HPDE6-E6E7 (cell line): ENCODE measurements at regions not wholly inside any gene's neighbourhood (a gene's known extent, or its start where the extent isn't known, plus 50 kb on each side); places are given as distances from the start of the nearest gene placed in this dataset.

ENCODE experiments used
- DNase-seq: peaks from one replicate; pipeline ENCODE4 v3.0.0; 2011; ENCODE audit warnings: missing footprints; ENCODE audit errors: extremely low spot score

DNA sequence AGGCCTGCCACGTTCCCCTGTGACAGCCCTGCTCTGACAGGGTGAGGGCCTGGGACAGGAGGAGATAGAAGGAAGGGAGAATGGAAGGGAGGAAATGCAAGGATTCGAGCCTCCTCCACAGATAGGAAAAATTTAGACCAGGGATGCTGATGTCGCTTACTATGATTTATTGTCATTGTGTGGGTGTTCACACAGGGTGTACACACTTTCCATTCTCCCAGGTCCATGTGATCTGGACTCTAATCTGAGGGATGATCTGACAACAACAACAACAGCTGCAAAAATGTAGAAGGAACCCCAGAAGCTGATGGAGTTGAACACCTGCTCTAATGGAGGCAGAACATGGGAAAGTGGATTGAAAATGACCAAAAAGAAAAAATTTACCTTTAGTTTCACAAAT is 231.7 kb upstream of the TNP1 start:
- DNase-seq: no peak

DNA sequence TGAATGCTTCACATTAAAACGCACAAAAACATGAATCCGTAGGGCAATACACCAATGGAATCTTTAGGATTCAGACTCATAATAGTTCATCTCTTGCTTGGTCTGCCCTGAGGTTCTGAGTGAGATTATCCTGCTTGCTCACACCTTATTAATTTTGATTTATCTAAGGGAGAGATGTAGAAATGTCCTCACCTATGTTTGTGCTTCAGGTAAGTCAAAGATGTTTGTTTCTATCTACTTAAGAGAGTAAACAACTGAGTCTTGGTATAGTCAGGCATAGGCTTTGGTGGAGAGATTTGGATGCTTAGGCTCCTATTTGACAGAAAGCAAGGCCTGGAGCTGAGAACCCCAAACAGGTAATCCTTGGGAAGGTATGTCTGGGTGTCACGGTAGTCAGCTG is 231.0 kb upstream of the TNP1 start:
- no peak for DNase-seq

DNA sequence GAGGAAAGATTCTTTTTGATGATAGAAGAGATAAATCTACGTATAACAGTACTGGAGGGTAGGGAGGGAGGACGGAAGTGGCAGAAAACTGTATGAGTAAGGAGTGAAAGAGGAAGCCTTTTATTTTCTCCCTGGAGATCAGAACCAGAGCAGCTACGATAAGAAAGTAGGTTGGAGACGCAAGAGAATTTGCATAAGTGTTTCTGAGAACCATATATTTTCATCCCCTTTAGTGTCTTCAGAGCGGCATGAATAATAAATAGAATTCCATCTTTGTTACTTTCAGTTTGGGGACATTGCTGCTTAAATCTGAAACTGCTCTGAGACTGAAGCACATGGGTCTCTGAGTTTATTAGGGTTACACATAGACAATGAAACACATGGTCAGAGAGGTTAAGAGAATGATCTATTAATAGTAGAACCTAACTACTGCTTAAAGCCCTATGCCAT is 230.2 kb upstream of the TNP1 start:
- DNase-seq: no peak

DNA sequence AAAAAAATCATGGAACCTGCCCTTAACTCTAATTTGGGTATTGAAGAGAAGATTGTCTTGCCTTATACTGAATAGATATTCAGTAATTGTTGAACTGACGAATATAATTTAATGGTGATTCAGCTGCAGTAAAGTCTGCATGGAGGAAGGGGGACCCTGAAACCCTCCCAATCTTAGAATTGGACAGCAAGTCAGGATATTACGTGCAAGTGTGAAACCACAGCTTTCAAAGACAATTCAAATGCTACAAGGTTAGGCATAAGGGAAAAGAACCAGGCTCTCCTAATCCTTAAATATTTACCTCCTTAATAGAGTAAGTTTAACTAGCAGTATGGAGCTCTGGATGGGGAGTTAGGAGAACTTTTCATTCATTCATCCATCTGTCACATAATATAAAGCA is 226.9 kb upstream of the TNP1 start:
- DNase-seq: no peak

GRCh38 chr2:217086038-217086522 is 226.2 kb upstream of the TNP1 start:
- DNase-seq: no peak

DNA sequence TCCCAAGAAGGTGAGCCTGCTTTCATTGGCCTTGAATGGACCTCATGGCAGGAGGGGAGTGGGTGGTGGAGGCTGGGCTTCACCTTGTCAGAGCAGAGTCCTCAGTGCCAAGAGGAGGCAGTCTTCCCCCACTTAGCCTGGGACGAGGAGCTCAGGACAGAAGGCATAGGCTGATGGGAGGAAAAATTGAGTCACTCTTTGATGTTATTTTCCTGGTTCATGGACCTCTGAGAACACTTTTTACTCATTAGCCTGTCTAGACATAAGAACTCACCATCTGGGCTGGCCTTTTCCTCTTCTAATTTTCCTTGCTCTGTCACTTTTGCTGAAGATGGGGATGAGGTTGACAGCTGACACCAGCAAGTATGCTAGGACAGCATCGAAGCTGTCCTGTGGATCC is 225.7 kb upstream of the TNP1 start:
- no peak for DNase-seq

DNA sequence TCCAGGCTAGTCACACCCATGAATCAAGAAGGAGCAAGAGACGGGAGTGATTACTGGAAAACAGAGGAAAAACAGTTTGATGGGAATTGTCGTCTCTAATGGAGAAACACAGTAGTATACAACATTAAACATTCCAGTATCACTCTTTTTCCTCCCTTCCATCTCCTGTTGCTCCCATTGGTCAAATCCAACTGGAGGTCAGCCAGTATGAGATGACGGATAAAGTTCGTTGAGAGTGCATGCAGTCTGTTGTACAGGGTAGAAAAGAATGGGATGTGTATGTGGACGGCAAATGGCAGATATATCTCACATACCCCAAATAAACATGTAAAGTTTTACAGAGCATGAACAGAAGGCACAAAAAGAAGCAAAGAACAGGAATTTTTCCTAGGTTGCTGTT is 221.9 kb upstream of the TNP1 start:
- no peak for DNase-seq

DNA sequence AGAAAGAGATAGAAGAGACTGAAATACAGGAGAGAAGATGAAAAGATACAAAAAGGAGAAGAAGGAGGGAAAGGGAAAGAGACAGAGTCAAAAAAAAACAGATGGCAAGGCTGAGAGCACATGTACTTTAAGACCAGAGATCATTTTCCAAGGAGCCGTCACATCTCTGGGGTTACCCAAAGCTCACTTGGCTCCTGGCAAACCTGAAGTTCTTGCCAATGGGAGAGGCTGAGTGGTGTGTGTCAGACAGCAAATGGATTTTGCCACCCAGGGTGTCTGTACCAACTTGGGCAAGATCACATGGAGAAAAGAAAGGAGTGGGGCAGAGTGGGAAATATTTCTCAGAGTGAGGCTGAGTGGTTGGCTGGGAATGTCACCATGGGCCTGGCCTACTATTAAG is 219.3 kb upstream of the TNP1 start:
- no peak for DNase-seq

- no peak for DNase-seq
Measured at GRCh38 chr2:217077831-217078407, 218.1 kb upstream of the TNP1 start.

GRCh38 chr2:217076657-217077232 is 216.9 kb upstream of the TNP1 start:
- DNase-seq: no peak

DNA sequence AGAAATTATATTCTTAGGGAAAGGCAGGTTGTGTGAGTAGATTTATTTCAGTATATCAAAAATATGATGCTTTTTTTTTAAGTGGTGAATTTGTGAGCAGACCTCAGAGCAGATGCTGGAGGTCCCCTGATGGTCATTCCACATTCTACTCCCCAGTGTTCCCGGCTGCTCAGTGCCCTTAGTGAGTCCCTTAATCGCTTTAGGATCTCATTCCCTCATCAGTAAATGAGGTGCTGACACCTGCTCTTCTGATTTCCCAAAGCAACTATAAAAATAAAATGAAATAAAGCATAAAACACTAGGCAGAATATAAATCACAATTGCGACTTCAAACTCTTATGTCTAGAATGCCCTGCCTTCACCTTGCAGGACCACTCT is 216.2 kb upstream of the TNP1 start:
- no peak for DNase-seq

GRCh38 chr2:217075268-217076057 is 215.6 kb upstream of the TNP1 start:
- no peak for DNase-seq

DNA sequence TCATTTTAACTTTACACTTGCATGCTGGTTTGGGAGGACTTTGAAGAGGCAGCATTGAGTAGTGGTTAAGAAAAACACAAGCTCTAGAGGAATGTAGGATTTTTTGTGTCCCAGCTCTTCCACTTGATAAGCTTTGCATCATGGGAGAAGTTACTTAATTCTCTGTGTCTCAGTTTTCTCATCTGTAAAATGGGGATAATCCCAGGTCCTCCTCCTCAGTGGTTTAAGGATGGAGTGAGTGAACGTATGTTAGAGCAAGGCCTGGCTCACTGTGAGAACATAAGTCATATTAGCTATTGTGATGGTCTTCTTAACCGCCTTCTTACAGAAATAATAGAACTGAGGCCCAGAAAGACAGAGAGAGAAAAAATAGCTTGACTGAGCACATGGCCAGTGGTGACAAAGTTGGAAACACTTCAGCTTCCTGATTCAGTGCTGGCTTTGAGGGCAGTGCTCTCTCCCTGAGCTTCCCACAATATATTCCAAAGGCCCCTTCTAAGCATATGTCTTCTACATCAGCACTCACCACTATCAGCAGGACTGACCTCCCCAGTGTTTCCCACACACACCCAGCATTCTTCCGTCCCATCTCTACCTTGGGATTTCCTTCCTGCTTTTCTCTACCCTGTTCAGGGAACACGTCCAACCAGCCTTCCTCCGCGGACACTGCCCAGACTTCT is 214.9 kb upstream of the TNP1 start:
- DNase-seq: no peak

DNA sequence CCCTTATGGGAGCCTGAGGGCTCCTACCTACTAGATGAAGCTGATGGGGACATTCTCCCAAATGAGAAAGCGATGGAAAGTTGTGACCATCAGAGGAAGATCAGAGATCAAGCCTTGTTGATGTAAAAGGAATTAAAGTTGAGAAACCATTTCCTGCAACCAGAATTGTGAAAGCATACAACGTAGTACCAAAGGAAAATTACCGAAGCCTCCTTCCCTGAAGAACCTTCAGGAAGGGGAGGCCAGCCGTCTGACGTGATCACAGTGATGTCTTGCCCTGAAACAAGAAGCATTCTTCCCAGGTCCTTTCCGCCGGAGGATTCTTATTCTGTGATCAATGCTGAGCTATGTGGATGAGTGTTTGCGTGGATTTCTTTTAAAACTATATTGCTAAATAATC is 211.6 kb upstream of the TNP1 start:
- no peak for DNase-seq

GRCh38 chr2:217070611-217071010 is 210.7 kb upstream of the TNP1 start:
- no peak for DNase-seq

DNA sequence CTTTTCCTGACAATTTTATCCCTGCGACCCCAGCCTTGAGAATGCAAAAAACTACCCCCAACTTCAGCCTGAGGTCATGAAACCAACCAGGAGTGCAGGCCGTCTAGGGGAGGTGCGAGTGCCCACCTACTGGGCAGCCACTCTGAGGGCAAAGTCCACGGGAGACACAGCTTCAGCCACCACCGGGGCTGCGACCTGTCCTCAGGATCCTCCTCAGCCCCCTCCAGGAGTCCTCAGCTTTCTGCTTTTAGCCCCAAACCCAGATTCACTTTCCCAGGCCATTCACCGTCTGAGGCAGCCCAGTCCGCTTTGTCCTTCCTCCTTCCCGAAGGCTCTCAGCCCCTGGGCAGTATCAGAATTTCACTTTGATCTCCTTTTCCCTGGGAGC is 210.2 kb upstream of the TNP1 start:
- DNase-seq: no peak

DNA sequence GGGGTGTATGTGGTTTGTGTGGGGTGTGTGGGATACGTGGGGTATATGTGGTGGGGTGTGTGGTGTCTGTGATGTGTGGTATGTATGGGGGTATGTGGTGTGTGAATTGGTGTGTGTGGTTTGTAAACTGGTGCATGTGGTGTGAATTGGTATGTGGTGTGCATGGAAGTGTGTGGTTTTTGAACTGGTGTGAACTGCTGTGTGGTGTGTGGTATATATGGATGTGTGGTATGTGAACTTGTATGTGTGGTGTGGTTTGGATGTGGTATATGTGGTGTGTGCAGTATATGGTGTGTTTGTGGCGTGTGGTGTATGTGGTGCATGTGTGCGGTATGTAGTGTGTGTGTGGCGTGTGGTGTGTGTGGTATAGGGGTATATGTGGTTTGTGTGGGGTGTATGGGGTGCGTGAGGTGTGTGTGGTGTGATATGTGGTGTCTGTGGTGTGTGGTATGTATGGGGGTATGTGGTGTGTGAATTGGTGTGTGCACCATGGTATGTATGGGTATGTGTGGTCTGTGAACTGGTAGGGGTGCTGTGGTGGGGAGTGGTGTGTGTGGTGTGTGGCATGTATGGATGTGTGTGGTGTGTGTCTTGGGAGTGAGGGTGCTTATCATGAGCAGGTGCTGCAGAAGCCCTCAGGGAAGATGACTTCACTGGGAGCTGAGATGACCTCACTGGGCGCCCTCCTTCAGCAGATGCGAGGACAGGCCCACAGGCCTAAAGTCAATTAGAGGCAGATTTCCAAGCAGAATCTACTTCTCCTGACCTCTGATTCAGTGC is 209.6 kb upstream of the TNP1 start:
- DNase-seq: no peak

DNA sequence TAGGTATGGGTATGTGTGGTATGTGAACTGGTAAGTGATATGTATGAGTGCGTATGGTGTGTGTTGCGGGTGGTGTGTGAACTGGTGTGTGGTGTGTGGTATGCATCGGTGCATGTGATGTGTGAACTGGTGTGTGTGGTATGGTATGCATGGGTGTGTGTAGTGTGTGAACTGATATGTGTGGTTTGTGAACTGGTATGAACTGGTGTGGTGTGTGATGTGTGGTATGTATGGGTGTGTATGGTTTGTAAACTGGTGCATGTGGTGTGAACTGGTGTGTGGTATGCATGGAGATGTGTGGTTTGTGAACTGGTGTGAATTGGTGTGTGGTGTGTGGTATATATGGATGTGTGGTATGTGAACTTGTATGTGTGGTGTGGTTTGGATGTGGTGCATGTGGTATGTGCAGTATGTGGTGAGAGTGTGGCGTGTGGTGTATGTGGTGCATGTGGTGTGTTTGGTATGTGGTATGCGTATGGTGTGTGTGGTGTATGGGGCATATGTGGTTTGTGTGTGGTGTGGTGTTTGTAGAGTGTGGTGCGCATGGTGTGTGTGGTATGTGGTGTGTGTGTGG is 208.9 kb upstream of the TNP1 start:
- no peak for DNase-seq

- DNase-seq: no peak
Measured at GRCh38 chr2:217067787-217068186, 207.9 kb upstream of the TNP1 start.

DNA sequence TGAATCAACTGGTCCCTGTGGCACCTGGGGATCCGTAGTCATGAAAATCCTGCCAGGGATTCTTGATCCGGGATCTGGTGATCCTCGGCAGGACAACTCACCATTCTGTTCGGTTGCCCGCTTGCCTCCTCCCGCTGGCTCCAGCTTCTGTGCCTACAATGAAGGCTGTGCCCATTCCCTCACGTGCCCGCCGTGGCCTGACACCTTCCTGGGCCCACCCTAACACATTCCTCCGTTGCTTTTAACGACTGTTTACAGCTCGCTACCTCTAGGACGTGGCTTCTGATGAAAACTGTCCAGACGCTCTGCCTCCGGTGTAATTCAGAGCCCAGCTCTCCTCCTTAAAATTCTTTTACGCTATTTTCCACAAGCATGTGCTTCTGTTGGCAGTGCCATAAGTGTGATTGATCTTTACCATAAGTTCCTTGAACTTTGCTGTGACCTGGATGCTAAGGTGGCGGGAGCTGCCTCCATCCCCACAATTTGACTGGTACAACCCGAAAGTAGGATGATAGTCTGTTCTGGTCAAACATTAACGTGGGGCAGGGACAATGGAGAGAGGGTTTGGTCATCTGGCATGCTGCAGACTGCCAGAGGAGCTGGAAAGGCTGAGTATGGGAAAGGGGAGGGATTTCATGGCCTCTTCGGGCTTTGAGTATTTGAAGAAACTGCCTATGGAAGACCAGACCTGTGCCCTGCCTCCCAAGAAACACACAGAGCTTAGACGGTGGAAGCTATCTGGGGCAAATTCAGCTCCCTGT is 206.8 kb upstream of the TNP1 start:
- no peak for DNase-seq
